GM20000 (cell line): ENCODE measurements at regions not wholly inside any gene's neighbourhood (a gene's known extent, or its start where the extent isn't known, plus 50 kb on each side); places are given as distances from the start of the nearest gene placed in this dataset.

ENCODE experiments used
- DNase-seq: peaks from one replicate; pipeline ENCODE4 v3.0.0; 2012; ENCODE audit warnings: low spot score
- CTCF ChIP-seq: IDR thresholded peaks from 2 replicates; pipeline ENCODE4 v1.5.1; 2012; ENCODE audit warnings: mild to moderate bottlenecking, control low read depth; ENCODE audit errors: extremely low read depth, missing control alignments

- no peak for DNase-seq
- no peak for TF ChIP-seq CTCF
Measured at GRCh38 chr13:95360464-95361097, 59.3 kb upstream of the ABCC4 start.

DNA sequence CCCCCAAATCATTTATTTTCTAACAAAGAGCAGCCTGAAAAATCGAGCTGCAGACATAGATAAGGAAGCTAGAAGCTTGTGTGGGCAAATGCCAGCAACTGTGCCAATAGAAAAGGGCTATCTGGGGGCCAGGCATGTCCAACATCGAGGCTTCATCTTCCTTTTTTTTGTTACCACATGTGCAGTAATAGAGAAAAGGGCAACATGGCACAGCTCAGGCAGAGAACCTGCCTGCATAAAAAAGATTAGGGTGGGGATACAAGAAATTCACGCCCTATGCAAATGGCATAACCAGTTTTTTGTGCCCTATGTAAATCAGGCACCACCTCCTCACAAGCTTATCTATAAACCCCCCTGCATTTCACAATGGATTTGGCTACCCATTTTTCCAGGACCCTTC, 60.4 kb upstream of the ABCC4 start:
- DNase-seq, result no peak

GRCh38 chr13:95362666-95363065, 61.4 kb upstream of the ABCC4 start:
- DNase-seq, result no peak
- no peak for TF ChIP-seq CTCF

More for the DNA sequence above, 60.4 kb upstream of the ABCC4 start:
- no peak for TF ChIP-seq CTCF

DNA sequence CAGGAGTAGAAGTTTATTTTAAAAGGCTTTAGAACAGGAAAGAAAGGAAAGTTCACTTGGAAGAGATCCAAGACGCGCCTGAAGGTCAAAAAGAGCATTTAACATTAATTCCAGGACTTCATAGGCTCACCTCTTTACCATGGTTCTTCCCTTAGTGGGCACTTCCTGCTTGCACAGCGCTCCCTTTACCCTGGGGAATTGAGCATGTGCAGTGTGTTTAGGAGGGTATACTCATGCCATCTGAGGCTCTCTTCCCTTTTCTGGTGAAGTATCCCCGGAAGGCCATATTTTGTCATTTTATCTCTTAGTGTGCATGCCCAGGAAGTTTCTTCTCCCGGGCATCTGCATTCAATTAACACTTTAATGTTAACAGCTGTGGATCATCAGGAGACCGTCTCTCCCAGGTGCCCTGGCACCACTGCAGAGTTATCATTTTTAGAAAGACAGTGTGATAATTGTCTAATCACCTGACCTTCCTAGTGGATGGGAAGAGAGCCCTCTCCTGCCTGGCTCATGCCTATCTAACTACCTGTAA, 66.1 kb upstream of the ABCC4 start:
- no peak for DNase-seq
- no peak for TF ChIP-seq CTCF

DNA sequence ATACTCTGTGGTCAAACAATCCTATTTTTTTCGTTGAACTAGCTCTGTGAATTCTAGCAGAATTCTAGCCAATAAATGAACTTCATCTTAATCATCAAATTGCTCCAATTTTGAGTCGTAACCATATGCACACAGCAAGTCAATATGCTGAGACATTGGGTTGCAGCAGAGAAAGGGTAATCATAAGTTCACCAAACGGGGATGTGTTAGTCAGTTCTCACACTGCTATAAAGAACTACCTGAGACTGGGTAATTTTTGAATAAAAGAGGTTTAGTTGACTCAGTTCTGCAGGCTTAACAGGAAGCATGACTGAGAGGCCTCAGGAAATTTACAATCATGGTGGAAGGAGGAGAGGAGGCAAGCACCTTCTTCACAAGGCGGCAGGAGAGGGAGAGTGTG, 67.7 kb upstream of the ABCC4 start:
- no peak for DNase-seq
- TF ChIP-seq CTCF, result no peak

- no peak for DNase-seq
- no peak for TF ChIP-seq CTCF
Measured at GRCh38 chr13:95375706-95376105, 74.5 kb upstream of the ABCC4 start.

GRCh38 chr13:95378603-95379002, 77.4 kb upstream of the ABCC4 start:
- DNase-seq, result no peak

More at GRCh38 chr13:95378603-95379002, 77.4 kb upstream of the ABCC4 start:
- TF ChIP-seq CTCF, result no peak
